Endothelial cell of umbilical vein (primary cell): ENCODE measurements at regions not wholly inside any gene's neighbourhood (a gene's known extent, or its start where the extent isn't known, plus 50 kb on each side); places are given as distances from the start of the nearest gene placed in this dataset.

Source experiments
- BruUV-seq: library from RNA; stranded (reverse); fragments of 400-500 nt; replicated peaks from 2 replicates; lab custom pipeline; 2021; lab: Mats Ljungman, UMichigan
- CTCF ChIA-PET: fragments of 300-600, 350-600 bp; sonication (Branson Sonifier 250); formaldehyde crosslinking; loops from one replicate; lab custom pipeline; 2021; ENCODE audit warnings: antibody characterized with exemption, inconsistent platforms; lab: Charles Lee
- POLR2A ChIA-PET: fragments of 300-600, 350-600 bp; sonication (Branson Sonifier 250); formaldehyde crosslinking; loops from one replicate; lab custom pipeline; 2021; ENCODE audit warnings: antibody characterized with exemption, inconsistent platforms; lab: Charles Lee
- DNase-seq: peaks from one replicate; pipeline ENCODE4 v3.0.0-alpha.2; 2011; ENCODE audit warnings: low read depth, low spot score
- FAIRE-seq: peaks from 2 replicates; lab custom pipeline; 2011; peaks lifted over from hg19 to GRCh38; lab: Jason Lieb, UNC
- H2AFZ ChIP-seq: 2 replicates; pipeline ENCODE4 v1.6.0; 2012; ENCODE audit warnings: low read depth, low read length, control low read depth, inconsistent platforms
- H3K27ac ChIP-seq: 2 replicates; pipeline ENCODE4 v1.5.1; 2011; ENCODE audit warnings: low read depth, mild to moderate bottlenecking, control low read depth, low read length, moderate library complexity; ENCODE audit not compliant: insufficient read depth
- H3K27me3 ChIP-seq, 2 experiments: 2 replicates each; pipeline versions ENCODE4 v1.6.0 to v1.6.1; 2011; ENCODE audit warnings: low read length in 2 of 2, mixed read lengths in 1 of 2; ENCODE audit not compliant: control insufficient read depth in 2 of 2, insufficient read depth in 2 of 2
- H3K36me3 ChIP-seq, 2 experiments: 2 replicates in 1 of 2; 3 replicates in 1 of 2; pipeline ENCODE4 v1.5.1; 2011; ENCODE audit warnings: low read length in 2 of 2, mild to moderate bottlenecking in 1 of 2, moderate library complexity in 1 of 2; ENCODE audit not compliant: control insufficient read depth in 2 of 2, insufficient read depth in 2 of 2; ENCODE audit errors: extremely low read depth in 1 of 2
- H3K4me1 ChIP-seq: 3 replicates; pipeline ENCODE4 v1.5.1; 2011; ENCODE audit warnings: mild to moderate bottlenecking, low read length; ENCODE audit not compliant: control insufficient read depth, insufficient read depth; ENCODE audit errors: extremely low read depth
- H3K4me2 ChIP-seq: 2 replicates; pipeline ENCODE4 v1.6.1; 2011; ENCODE audit warnings: low read length, control low read depth, mixed read lengths; ENCODE audit not compliant: insufficient read depth
- H3K4me3 ChIP-seq, 3 experiments: fragments of 200-600 bp in 1 of 3; sonication (generic), shearing (Covaris generic) in 1 of 3; replicated peaks in 1 of 3; 2 replicates each; pipeline ENCODE4 v1.5.1; 2011 to 2016; ENCODE audit warnings: control low read depth in 3 of 3, low read length in 3 of 3, mild to moderate bottlenecking in 2 of 3, inconsistent platforms in 1 of 3, low read depth in 1 of 3, moderate library complexity in 1 of 3; ENCODE audit not compliant: insufficient read depth in 1 of 3
- H3K79me2 ChIP-seq: 2 replicates; pipeline ENCODE4 v1.6.0; 2012; ENCODE audit warnings: low read length, inconsistent platforms; ENCODE audit not compliant: control insufficient read depth, insufficient read depth
- H3K9ac ChIP-seq: replicated peaks from 2 replicates; pipeline ENCODE3; 2011; ENCODE audit warnings: low read length, control low read depth; ENCODE audit not compliant: insufficient read depth; ENCODE audit errors: extremely low read depth
- H3K9me1 ChIP-seq: replicated peaks from 3 replicates; pipeline ENCODE4 v1.6.0; 2011; ENCODE audit warnings: mild to moderate bottlenecking, low read length; ENCODE audit not compliant: control insufficient read depth, insufficient read depth; ENCODE audit errors: extremely low read depth
- H3K9me3 ChIP-seq: replicated peaks from 2 replicates; pipeline ENCODE4 v1.5.1; 2012; ENCODE audit warnings: low read length, inconsistent platforms; ENCODE audit not compliant: control insufficient read depth, insufficient read depth
- H4K20me1 ChIP-seq: replicated peaks from 2 replicates; pipeline ENCODE3; 2011; ENCODE audit warnings: mild to moderate bottlenecking, low read length; ENCODE audit not compliant: control insufficient read depth, insufficient read depth; ENCODE audit errors: extremely low read depth
- CTCF ChIP-seq, 2 donors: IDR thresholded peaks; 1 replicate in 1 of 2; 2 replicates in 1 of 2; pipeline ENCODE4 v1.5.1; 2011; ENCODE audit warnings: low read length in 2 of 2, mild to moderate bottlenecking in 2 of 2, moderate library complexity in 2 of 2, control low read depth in 1 of 2, inconsistent platforms in 1 of 2, low read depth in 1 of 2; ENCODE audit not compliant: insufficient read depth in 1 of 2; ENCODE audit errors: extremely low read depth in 1 of 2
- EZH2 ChIP-seq: IDR thresholded peaks from 2 replicates; pipeline ENCODE4 v1.6.1; 2012; ENCODE audit warnings: borderline replicate concordance, low read depth, mild to moderate bottlenecking, moderate library complexity, low read length, inconsistent platforms; ENCODE audit not compliant: severe bottlenecking
- FOS ChIP-seq: IDR thresholded peaks from 2 replicates; pipeline ENCODE4 v1.6.1; 2011; ENCODE audit warnings: mild to moderate bottlenecking, low read length, moderate library complexity, borderline replicate concordance; ENCODE audit not compliant: insufficient read depth
- GATA2 ChIP-seq: IDR thresholded peaks from 2 replicates; pipeline ENCODE4 v1.7.0; 2011; ENCODE audit warnings: low read depth, mild to moderate bottlenecking, moderate library complexity, mixed read lengths, low read length; ENCODE audit not compliant: insufficient read length, insufficient read depth
- JUN ChIP-seq: IDR thresholded peaks from 2 replicates; pipeline ENCODE4 v1.6.1; 2011; ENCODE audit warnings: borderline replicate concordance, low read depth; ENCODE audit not compliant: insufficient read length, insufficient read depth
- MAX ChIP-seq: IDR thresholded peaks from 2 replicates; pipeline ENCODE4 v1.6.1; 2011; ENCODE audit not compliant: insufficient read depth, insufficient read length
- MYC ChIP-seq: IDR thresholded peaks from one replicate; pipeline ENCODE4 v1.6.1; 2011; ENCODE audit warnings: mild to moderate bottlenecking, low read depth, low read length
- POLR2A ChIP-seq: IDR thresholded peaks from 2 replicates; pipeline ENCODE4 v1.6.1; 2012; ENCODE audit warnings: low read depth, mild to moderate bottlenecking, control low read depth, low read length
- POLR2AphosphoS5 ChIP-seq: IDR thresholded peaks from 2 replicates; pipeline ENCODE4 v1.6.1; 2012; ENCODE audit warnings: low read depth, mild to moderate bottlenecking, control low read depth, low read length, moderate library complexity; ENCODE audit not compliant: insufficient read depth
- dilution Hi-C: fragments of 300-500 bp; cut with MboI; formaldehyde crosslinking; loops from one replicate; pipeline ENCODE4 v1.15.0; 2019; ENCODE audit warnings: low sequenced_read_pairs; ENCODE audit not compliant: extremely low pct_ligation_motif_present
- intact Hi-C: fragments of 100-400 bp; cut with micrococcal nuclease; formaldehyde crosslinking; loops from one replicate; pipeline ENCODE4 v1.10.0; 2022

DNA sequence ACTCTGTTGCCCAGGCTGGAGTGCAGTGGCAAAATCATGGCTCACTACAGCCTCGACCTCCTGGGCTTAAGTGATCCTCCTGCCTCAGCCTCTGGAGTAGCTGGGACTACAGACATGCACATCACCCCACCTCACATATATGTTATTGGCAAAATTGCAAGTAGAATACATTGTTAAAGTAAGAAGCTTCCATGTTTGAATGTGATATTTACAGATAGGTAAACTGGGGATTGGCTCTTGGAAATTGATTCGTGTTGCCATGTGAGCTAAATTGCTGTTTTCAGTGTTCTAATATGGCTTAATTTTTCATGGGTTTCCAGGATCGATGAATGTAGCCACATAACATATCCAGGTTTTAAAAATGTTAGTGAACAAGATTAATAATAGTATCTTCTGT lies 149.0 kb upstream of the ZNF217 start:
- FAIRE-seq, result no peak
- no TSS peak for BruUV-seq

DNA sequence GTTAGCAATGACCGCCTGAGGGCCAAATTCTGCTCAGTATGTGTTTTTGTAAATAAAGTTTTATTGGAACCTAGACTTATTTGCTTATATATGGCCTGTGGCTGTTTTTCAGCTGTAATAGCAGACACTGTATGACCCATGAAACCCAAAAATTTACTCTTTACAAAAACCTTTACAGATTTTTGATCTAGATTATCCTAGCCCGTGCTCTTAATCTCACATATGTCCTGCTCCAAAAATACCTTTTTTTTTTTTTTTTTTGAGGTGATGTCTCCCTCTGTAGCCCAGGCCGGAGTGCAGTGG lies 148.0 kb upstream of the ZNF217 start:
- Histone ChIP-seq H3K27ac (no peak overlapping the region), H2AFZ (no peak overlapping the region), H3K4me1 (peaks cover 5% of the 10 kb centered on the region), H4K20me1 (no peaks in the 10 kb centered on the region), H3K9me3 (no peaks in the 10 kb centered on the region), H3K27me3 (peaks cover 2 to 5% of the 10 kb centered on the region in 2 experiments), H3K36me3 (no peaks in the 10 kb centered on the region), H3K4me3 (no peak overlapping the region), H3K9ac (no peak overlapping the region), H3K4me2 (no peak overlapping the region), H3K79me2 (no peaks in the 10 kb centered on the region), H3K9me1 (no peaks in the 10 kb centered on the region)
- TF ChIP-seq EZH2 (no peak), MYC (no peak), JUN (no peak), MAX (no peak), POLR2AphosphoS5 (no peak), POLR2A (no peak), CTCF (IDR thresholded peaks at IDR 0.05; ENCODE audit: extremely low read depth in 1 of 2, insufficient read depth in 1 of 2, low read depth in 1 of 2, low read length in 2 of 2) (no peak), FOS (no peak), GATA2 (no peak)
- DNase-seq (no peak), FAIRE-seq (peak; percentile 24)
- intact Hi-C loops, result no loop called here
- ChIA-PET CTCF (no interaction called here), POLR2A (interaction anchor here (0.6 kb wide), 1 partner anchor 139 kb away, joined by 7 read pairs; no protein-coding TSS in a partner anchor)
- dilution Hi-C loops, result no loop called here
- BruUV-seq, result no TSS peak

More for the DNA sequence above, 149.0 kb upstream of the ZNF217 start:
- Histone ChIP-seq H3K9me3 (no peaks in the 10 kb centered on the region), H4K20me1 (no peaks in the 10 kb centered on the region), H3K36me3 (no peaks in the 10 kb centered on the region), H3K27ac (no peak overlapping the region), H3K4me2 (no peak overlapping the region), H3K9me1 (no peaks in the 10 kb centered on the region), H3K4me1 (no peaks in the 10 kb centered on the region), H3K9ac (no peak overlapping the region), H3K27me3 (peaks cover 2 to 5% of the 10 kb centered on the region in 2 experiments), H2AFZ (no peak overlapping the region), H3K4me3 (no peak overlapping the region), H3K79me2 (no peaks in the 10 kb centered on the region)
- TF ChIP-seq CTCF (IDR thresholded peaks at IDR 0.05; ENCODE audit: extremely low read depth in 1 of 2, insufficient read depth in 1 of 2, low read depth in 1 of 2, low read length in 2 of 2) (no peak), JUN (no peak), MYC (no peak), POLR2A (no peak), EZH2 (no peak)
- ChIA-PET CTCF (no interaction called here), POLR2A (no interaction called here)
- dilution Hi-C loops, result no loop called here
- intact Hi-C loops, result no loop called here
- no peak for DNase-seq
